ENCODE measurements at regions not wholly inside any gene's neighbourhood (a gene's known extent, or its start where the extent isn't known, plus 50 kb on each side); places are given as distances from the start of the nearest gene placed in this dataset.
"Not testable (repeated sequence)": the region's sequence is repeated elsewhere in the genome, so short reads cannot be mapped to it uniquely, and the experiment has no call there.

DNA sequence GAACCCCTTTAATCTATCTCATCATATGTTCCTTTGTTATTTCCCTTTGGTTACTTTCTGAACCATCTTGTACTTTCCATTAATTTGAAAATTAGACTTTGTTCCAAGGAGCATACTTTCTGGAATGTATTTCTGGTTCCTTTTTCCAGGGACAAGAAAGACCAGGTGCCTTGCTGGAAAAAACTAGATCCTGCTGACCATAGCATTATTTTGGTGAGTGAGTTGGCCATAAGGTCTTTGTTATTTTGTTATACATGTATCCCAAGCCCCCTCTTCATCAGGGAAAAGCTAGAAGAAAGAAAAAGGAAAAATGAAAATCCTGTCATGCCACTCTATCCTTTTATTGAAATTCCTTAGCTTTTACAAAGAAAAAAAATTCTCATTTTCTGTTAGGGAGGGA lies 228.1 kb upstream of the TFPI start:
- DNase-seq (ENCODE audit: low read depth), result no peak

DNA sequence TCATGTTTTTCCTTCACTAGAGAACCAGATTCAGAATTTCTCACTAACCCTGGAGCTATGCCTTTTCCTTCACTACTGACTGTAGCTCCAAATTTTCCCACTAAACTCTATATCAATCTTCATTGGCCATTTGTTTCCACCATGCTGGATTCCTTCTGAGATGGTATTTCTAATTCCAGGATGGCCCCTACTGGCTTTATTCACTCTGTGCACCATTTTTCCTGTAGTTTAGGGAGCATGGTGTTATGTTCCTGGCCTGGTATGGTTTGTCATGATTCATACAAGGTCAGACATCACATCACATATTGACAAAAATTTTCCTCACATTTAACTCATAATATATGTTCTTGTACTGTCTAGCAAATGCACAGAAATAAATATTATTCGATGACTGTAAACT lies 229.2 kb upstream of the TFPI start:
- no peak for DNase-seq (ENCODE audit: low read depth)

DNA sequence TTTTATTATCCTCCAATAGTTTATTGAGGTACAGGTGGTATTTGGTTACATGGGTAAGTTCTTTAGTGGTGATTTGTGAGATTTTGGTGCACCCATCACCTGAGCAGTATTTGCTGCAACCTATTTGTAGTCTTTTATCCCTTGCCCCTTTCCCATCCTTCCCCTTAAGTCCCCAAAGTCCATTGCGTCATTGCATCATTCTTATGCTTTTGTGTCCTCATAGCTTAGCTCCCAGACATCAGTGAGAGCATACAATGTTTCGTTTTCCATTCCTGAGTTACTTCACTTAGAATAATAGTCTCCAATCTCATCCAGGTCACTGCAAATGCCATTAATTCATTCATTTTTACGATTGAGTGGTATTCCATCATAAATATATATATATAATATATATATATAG lies 229.9 kb upstream of the TFPI start:
- not testable (repeated sequence) for DNase-seq (ENCODE audit: low read depth)

DNA sequence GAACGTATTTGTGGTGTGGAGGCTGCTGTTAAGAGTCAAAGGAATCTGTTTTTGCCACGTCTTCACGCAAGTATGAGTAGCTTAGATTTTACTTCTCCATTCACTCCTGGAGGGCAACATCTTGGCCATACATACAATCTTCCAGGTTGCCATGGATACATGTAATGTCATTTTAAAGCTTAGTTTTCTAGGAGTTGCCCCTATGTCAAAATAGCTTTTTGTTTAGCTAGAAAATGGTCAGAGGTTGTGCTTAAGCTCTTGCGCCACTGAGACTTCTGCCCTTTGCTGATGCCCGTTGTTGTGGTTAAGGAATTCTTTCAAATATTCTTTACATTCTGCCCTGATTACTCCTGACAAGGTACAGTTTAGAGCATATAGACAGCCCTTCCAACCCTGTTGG lies 245.4 kb upstream of the TFPI start:
- no peak for DNase-seq (ENCODE audit: low read depth)

DNA sequence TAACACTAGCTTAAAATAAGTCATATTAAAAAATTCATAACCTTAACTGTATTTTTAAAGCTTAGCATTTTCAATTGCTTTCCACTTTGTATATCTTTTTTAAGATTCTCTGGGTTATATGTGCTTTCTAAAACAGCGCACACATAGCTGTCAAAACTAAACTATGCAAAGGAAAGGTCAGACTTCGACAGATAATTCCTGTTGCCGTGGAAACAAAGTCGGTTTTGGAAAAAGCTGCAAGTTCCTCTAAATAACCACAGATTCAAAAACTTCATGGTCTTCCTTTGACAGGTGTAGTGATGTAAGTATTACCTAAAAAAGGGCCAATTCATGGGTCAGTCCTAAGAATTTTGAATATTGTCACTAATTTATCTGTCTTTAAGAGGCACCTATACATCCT lies 249.6 kb upstream of the TFPI start:
- DNase-seq (ENCODE audit: low read depth), result no peak

DNA sequence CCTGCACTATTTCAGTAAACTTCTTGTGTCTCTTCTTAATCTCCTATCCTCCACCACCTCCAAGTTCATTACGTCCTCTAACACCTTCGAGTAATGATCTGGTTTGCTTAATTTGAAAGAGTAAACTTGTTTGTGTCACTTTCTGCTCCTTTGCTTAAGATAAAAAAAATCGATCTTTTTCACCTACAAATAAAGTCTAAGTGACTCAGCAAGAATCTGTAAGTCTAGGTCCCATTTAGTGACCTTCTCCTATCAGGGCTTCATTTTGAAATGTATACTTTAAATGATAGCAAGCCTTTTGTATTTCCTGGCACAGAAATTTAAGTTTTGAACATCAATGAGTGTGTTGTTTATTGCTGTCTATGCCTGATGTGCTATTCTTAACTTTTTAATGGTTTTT lies 260.9 kb upstream of the TFPI start:
- DNase-seq (ENCODE audit: low read depth), result no peak

DNA sequence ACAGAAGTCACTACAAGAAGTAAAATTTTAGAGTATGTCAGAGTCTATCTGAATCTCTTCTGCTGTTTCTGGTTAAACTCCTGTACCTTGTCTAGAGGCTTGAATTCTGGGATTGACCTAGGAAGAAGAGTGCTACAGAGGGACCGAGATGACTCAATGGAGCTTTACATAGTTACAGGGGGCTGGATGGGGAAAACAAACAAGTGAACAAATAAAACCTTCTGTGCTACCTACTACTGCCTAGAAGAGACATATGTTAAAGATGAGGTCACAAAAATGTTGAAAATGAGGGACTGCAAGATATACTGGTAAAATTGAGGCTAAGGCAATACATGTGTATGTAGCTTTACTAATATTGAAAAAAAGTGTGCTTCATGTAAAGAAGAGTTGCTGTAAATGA lies 265.4 kb upstream of the TFPI start:
- no peak for DNase-seq (ENCODE audit: low read depth)

DNA sequence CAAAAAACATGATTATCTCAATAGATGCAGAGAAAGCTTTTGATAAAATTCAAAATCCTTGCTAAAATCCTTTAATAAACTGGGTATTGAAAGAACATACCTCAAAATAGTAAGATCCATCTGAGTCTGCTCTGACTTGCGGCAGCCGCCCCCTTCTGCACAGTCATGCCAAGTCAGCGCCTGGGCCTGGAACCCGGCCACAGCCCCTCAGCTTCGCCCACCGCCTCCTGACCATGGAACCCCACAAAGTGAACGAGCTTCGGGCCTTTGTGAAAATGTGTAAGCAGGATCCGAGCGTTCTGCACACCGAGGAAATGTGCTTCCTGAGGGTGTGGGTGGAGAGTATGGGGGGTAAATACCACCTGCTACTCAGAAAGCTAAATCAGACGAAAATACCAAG lies 270.9 kb upstream of the TFPI start:
- no peak for DNase-seq (ENCODE audit: low read depth)

DNA sequence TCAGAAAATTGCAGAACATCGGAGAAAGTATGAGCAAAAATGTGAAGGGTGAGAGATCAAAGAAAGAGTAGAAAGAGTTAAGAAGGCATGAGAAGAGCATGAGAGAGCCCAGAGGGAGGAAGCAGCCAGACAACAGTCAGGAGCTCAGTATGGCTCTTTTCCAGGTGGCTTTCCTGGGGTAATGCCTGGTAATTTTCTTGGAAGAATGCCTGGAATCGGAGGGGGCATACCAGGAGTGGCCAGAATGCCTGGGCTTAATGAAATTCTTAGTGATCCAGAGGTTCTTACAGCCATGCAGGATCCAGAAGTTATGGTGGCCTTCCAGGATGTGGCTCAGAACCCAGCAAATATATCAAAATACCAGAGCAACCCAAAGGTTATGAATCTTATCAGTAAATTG lies 271.8 kb upstream of the TFPI start:
- no peak for DNase-seq (ENCODE audit: low read depth)

DNA sequence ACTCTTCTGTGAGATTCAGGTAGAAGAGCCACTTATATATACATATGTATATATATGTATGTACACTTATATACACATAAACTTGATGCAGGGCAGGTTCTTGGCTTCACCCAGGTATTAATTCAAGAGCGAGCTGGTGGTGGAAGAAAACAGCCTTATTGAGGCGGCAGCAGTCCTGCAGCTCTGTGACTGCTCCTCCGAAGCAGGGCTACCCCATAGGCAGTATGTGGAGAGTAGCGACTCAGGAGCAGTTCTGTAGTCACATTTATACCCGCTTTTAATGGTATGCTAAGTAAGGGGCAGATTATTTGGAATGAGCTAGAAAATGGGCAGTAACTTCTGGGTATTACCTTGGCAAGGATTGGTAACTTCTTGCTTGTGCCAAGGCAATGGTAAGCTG lies 280.6 kb upstream of the TFPI start:
- DNase-seq (ENCODE audit: low read depth), result no peak

DNA sequence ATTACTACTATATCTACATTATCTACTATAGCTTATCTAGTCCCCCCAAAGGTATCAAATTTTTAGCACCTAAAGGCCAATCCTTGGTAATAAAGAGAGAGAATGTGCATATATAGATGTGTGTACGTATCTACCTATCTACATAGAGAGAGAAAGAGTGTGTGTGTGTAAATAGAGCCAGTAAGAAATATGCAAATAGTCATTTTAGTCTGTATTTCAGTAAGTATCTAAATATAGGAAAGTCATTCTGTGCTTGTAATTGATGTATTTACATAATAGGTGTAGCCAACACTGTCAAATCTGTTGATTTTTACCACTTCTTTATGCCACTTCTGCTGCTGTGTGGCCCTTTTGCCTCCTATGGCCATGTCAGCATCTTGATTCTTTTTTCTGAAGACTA lies 284.5 kb upstream of the TFPI start:
- DNase-seq (ENCODE audit: low read depth), result no peak

DNA sequence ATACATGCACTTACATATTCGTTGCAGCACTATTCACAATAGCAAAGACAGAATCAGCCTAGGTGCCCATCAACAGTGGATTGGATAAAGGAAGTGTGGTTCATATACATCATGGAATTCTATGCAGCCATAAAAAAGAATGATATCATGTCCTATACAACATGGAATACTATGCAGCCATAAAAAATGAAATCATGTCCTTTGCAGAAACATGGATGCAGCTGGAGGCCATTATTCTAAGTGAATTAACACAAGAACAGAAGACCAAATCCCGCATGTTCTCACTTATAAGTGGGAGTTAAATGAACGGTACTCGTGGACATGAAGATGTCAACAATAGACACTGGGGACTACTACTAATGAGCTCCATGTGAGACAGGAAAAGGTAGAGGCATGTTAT lies 288.1 kb upstream of the TFPI start:
- no peak for DNase-seq (ENCODE audit: low read depth)

DNA sequence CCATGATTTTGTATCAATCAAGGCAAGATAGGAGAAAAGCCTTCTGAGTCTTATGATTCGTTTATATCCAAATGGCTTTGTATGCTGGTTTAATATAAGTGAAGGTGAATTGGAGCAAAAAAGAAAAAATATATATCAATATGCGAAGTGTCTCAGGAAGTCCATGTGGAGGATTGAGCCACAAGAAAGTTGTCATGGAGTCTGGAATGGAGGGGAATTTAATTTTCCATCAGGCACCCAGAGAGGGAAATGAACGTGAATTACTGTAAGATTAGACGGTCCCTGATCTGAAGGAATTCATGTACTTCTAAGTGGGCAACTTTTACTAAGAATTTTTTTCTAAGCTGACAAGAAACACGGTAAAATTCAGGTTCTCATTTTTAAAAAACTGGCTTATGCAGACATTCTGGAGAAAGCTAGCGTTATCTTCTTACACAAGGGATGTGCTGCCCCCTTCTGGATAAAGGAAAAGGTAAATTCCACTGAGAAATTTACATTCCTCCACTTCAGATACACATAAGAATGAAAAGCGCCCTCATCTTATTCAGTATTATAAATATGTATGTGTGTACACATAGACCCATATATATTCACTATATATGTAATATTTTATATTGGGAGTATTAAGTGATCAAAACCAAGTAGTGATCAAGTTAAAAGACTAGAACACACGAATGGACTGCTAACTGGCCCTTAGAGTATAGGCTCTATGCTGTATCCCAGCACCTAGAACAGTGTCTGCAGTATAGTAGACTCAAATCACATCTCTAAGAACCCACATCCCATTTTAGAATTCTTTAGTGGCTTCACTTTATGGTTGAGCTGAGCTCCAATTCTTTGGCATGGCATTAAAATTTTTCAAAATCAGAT lies 289.0 kb upstream of the TFPI start:
- DNase-seq (ENCODE audit: low read depth), result peak; percentile 28

DNA sequence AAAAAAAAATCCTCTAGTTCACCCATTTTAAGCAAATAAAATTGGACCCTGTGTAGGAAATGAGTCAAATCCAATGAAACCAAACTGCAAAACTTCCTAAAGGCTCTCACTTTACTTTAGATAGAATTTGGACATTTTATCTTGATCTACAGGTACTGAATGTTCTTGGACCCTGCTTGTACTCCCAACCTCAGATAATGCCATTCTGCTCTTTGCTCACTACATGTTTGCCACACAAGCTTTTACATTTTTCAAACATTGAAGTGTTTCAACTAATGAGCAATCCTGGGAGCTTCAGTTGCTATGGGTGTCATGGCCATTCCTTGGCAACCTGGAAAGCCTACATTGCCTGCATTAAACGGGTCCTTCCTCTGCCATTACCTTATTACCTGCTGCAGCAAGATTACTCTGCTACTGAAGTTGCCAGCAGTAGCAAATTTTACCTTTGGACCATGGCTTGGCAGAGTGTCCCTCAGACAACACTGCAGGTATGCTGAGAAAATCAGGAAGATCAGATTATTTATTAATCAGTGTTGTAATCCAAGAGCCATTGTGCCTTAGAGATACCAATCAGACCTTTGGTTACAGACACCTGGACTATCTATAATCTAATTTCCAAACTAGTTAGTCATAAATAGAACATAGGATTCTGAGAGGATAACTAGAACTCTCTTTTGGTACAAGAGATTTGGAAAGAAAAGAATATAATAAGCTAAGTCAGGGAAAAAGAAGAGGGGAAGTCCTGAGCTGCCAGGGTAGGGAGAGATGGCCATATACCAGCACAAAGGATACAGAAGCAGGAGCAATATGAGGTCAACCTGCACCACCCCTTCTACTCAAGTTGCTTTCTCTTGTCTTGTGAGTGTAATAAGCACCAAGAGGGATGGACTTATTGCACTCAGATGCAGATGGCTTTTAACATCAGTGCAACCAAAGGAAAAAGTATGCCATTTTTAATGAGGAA lies 293.3 kb upstream of the TFPI start:
- DNase-seq (ENCODE audit: low read depth), result no peak

DNA sequence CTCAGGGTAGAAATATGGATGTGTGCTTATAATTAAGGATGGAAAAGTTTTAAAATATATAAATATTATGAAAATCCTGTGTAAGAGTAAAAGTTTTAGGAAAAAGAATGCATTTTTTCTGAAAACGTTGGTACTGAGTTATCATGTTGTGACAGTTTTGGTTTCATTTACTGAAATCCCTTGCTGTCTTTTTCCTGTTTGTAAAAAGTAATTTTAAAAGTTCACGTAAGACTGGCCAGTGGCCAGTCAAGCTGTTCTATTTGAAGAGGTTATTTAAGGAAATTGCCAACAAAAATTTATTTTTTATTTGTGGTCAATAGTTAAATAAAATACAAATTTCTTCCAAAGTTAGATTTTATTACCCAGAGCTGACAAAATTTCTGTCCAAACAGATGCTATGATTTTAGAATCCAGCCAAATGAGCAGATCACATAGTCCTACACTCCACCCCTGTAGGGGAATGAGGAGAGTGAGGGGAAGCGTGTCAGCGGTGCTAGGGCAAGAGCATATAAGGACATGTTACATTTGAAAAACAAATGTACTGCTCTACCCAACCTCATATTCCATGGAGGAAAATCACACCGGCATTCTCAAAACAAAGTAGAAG lies 297.8 kb upstream of the TFPI start:
- no peak for DNase-seq (ENCODE audit: low read depth)

DNA sequence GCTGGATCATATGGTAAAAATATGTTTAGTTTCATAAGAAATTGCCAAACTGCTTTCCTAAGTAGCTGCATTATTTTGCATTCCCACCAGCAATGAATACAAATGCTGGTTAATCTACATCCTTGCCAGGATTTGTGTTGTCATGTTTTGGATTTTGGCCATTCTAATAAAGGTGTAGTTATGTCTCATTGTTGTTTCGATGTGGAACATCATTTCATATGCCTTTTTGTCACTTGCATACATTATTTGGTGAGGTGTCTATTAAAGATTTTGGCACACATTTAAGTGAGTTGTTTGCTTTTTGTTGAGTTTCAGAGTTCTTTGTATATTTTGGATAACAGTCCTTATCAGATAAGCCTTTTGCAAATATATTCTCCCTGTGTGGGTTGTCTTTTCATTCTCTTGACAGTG lies 299.2 kb upstream of the TFPI start:
- DNase-seq (ENCODE audit: low read depth), result no peak

DNA sequence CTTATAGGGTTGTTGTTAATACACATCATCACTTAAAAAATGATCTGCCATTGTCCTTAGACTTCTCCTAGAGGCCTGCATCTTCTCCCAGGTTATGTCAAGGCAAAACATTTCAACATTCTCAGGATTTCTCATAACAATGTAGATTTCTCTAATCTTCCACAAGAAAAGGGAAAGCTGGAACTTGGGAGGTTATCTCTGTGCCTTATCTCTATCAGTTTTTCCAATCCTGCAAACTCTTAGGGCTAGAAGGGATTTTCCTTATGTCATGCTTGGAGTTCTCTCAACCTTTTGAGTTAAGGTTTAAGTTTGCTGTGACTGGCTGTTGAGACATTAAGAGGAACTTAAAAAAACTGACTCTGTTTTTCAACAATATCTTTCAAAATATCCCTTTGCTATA lies 300.6 kb upstream of the TFPI start:
- DNase-seq (ENCODE audit: low read depth), result no peak

DNA sequence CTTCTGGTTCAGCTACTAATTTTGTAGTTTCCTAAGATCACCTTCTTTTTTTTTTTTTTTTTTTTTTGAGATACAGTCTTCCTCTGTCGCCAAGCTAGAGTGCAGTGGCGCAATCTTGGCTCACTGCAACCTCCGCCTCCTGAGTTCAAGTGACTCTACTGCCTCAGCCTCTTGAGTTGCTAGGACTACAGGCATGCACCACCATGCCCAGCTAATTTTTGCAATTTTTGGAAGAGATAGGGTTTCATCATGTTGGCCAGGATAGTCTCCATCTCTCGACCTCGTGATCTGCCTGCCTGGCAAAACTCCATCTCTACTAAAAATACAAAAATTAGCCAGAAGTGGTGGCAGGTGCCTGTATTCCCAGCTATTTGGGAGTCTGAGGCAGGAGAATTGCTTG lies 301.5 kb upstream of the TFPI start:
- DNase-seq (ENCODE audit: low read depth), result no peak

DNA sequence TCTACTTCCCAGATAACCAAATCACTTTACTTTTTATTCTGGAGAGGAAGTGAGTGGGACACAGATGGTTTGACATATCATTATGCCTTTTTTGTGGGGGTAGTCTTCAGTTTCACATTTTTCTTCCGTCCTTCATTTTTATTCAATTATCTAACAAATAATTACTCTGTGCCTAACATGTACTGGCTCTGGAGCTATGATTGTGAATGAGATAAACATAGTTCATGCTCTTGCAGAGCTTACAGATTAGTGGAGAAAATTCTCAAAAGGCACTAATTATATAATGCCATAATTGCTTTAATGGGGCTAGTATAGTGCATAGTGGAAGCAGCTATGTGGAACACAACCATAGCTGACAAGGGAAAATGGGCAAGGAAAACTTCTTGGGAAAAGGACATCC lies 303.6 kb upstream of the TFPI start:
- DNase-seq (ENCODE audit: low read depth), result no peak

DNA sequence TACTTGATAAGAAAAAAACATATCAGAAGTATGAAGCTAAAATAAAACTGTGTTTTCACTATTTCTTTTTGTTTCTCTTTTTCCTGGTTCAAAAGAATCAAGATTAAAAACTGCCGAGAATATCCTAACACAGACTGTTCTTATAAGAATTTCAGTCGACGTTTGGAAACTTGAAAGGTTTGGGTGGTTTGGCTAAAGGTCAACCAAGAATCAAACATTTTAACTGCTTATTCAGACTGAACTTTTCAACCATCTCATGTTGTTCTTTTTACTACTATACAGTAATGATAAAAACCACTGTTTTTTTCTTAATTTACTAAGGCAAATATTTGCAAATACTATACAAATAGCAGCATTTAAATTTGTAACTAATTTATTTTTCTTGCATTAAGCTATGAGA lies 308.5 kb upstream of the TFPI start:
- DNase-seq (ENCODE audit: low read depth), result no peak

DNA sequence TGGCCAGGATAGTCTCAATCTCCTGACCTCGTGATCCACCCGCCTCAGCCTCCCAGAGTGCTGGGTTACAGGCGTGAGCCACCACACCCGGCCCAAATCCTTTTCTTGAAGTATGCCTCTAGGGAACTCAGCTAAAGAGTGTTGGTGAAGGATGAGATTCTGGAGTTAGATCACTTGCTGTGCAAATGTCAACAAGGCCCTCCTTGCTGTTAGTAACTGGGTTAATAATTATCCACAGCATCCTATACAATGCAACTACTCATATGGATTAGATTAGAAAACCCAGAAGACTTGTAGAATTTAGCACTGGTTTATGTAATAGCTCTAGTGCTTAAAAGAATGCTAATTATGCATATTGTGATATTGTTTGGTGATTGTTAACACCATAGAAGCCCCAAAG lies 310.8 kb upstream of the TFPI start:
- no peak for DNase-seq (ENCODE audit: low read depth)

DNA sequence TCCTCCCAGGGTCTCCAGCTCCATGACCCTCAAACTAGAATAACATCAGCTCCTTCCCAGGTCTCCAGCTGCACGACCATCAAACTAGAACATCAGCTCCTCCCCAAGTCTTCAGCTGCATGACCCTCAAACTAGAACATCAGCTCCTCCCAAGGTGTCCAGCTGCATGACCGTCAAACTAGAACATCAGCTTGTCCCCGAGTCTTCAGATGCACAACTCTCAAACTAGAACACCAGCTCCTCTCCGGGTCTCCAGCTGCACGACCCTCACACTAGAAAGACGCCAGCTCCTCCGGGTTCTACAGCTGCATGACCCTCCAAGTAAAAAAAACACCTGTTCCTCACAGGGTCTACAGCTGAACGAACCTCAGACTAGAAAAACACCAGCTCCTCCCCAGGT lies 312.9 kb upstream of the TFPI start:
- DNase-seq (ENCODE audit: low read depth), result no peak

DNA sequence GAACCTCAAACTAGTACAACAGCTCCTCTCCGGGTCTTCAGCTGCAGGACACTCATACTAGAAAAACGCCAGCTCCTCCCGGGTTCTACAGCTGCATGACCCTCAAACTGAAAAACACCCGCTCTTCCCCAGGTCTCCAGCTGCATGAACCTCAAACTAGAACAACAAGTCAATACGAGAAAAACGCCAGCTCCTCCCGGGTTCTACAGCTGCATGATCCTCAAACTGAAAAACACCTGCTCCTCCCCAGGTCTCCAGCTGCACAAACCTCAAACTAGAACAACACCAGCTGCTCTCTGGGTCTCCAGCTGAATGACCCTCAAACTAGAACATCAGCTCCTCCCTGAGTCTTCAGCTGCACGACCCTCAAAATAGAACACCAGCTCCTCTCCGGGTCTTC lies 315.0 kb upstream of the TFPI start:
- no peak for DNase-seq (ENCODE audit: low read depth)

Measured in forelimb muscle (tissue), 1 donor.